Naive thymus-derived CD8-positive, alpha-beta T cell (primary cell): ENCODE measurements at regions not wholly inside any gene's neighbourhood (a gene's known extent, or its start where the extent isn't known, plus 50 kb on each side); places are given as distances from the start of the nearest gene placed in this dataset.
A peak's percentile ranks its signal among the peaks of the same experiment; 100 is the strongest.

Experiments used
- ATAC-seq, 2 donors: fragments of 150-1000 bp; cut with Tn5 transposase in 1 of 2; sonication (Bioruptor Pico), chemical (Tn5 transposase) in 1 of 2; 1 replicate in 1 of 2; 2 replicates in 1 of 2; pipeline ENCODE4 v1.10.0; 2021; ENCODE audit warnings: mild to moderate bottlenecking in 2 of 2, moderate library complexity in 2 of 2
- POLR2A ChIA-PET: fragments of 350-600 bp; sonication (Branson Sonifier 250); formaldehyde crosslinking; loops from one replicate; lab custom pipeline; 2021; ENCODE audit warnings: antibody characterized with exemption; lab: Charles Lee
- DNase-seq, 10 donors: peaks; one replicate each; pipeline versions ENCODE4 v3.0.0 to v3.0.0-alpha.2; 2020 to 2022
- H3K27ac Mint-ChIP-seq, 10 donors: one replicate each; pipeline ENCODE4 v1.8.0; 2020 to 2022; ENCODE audit warnings: mild to moderate bottlenecking in 10 of 10, mixed read lengths in 10 of 10, moderate library complexity in 4 of 10, inconsistent platforms in 1 of 10
- H3K27me3 Mint-ChIP-seq, 5 donors: one replicate each; pipeline ENCODE4 v1.8.0; 2021 to 2022; ENCODE audit warnings: mixed read lengths in 5 of 5
- H3K36me3 Mint-ChIP-seq, 3 donors: one replicate each; pipeline ENCODE4 v1.8.0; 2020 to 2022; ENCODE audit warnings: mixed read lengths in 3 of 3, mild to moderate bottlenecking in 2 of 3, inconsistent platforms in 1 of 3
- H3K4me1 Mint-ChIP-seq, 4 donors: one replicate each; pipeline ENCODE4 v1.8.0; 2021 to 2022; ENCODE audit warnings: mixed read lengths in 4 of 4
- H3K4me3 Mint-ChIP-seq, 10 donors: one replicate each; pipeline ENCODE4 v1.8.0; 2020 to 2022; ENCODE audit warnings: mild to moderate bottlenecking in 10 of 10, mixed read lengths in 10 of 10, moderate library complexity in 6 of 10, inconsistent platforms in 1 of 10
- H3K9me3 Mint-ChIP-seq, 9 donors: one replicate each; pipeline ENCODE4 v1.8.0; 2020 to 2022; ENCODE audit warnings: mixed read lengths in 9 of 9, mild to moderate bottlenecking in 3 of 9, inconsistent platforms in 1 of 9, moderate library complexity in 1 of 9

DNA sequence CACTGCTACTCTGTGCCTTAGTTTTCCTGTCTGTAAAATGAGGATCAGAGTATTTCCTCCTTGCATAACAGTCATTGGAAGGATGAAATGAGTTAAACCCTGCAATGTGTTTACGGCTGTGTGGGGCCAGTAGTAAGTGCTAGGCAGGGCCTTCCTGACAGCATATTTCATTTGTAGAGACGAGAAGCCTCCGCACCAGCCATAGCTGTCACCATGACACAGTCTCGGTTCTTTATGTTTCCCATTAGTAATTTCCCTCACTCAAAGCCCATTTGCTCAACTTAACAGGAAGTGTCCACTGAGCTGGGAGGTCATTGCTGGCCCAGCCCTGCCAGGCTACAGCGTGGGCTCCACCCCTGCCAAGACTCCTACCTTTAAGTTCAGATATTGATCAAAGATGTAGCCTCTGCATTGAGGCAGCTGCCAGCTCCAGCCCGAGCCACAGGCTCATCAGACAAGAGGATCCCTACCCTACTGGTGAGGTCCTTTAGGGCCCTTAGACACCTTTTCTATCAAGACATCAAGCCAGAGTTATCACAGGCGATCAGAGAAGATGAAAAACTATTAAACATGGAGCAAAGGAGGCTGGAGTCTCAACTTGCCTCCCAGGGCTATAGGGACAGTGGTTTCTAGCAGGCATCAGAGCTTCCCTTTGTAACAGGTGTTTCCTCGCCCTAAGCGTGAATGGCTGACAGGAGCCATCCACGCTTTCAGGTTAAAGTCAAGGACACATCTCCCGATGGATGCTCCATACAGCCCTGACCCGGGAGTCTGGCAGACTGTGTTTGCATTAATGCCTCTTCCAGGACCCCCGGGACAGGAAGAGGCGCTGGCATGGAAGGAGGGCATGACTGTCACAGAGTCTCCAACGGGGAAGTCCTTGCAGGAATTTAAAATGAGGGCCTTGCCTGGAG, 251.7 kb downstream of the NDUFA10 start:
- no peak for ATAC-seq
- POLR2A ChIA-PET = no interaction called here
- Mint-ChIP-seq H3K27me3 (peaks cover 0 to 10% (median 4%) of the 10 kb centered on the region in 5 donors), H3K36me3 (peaks cover 0 to 5% (median 0%) of the 10 kb centered on the region in 3 donors), H3K4me1 (peaks cover 0 to 2% (median 0%) of the 10 kb centered on the region in 4 donors), H3K27ac (no peak overlapping the region), H3K9me3 (peaks cover 0 to 23% (median 6%) of the 10 kb centered on the region in 9 donors), H3K4me3 (no peak overlapping the region)
- no peak for DNase-seq

DNA sequence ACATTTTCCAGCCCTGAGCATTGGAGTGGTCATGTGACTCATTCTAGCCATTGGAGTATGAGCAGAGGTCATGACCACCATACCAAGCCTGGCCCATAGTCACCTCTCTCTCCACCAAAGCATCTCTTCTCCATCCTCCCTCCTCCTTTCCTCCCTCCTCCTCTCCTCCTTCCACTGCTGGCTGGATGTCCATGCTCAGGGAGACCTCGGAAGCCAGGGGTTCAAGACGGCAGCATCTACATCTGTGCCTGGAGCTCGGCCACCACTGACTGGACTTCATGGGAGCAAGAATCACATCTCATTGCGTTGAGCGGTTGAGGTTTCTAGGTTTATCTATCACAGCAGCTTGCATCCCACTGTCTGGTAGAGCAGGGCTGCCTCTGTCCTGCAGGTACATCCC, 252.4 kb downstream of the NDUFA10 start:
- Mint-ChIP-seq H3K4me1 (peaks cover 0 to 2% (median 0%) of the 10 kb centered on the region in 4 donors), H3K36me3 (peaks cover 0 to 5% (median 0%) of the 10 kb centered on the region in 3 donors), H3K27me3 (peaks cover 0 to 10% (median 4%) of the 10 kb centered on the region in 5 donors), H3K4me3 (no peak overlapping the region), H3K9me3 (peaks cover 0 to 23% (median 6%) of the 10 kb centered on the region in 9 donors), H3K27ac (no peak overlapping the region)
- DNase-seq (peak in 1 of 10 donors; percentile 8), ATAC-seq (no peak)
- POLR2A ChIA-PET = no interaction called here

- POLR2A ChIA-PET = no interaction called here
- Mint-ChIP-seq H3K27me3 (peaks cover 0 to 10% (median 4%) of the 10 kb centered on the region in 5 donors), H3K4me3 (no peak overlapping the region), H3K36me3 (peaks cover 0 to 5% (median 0%) of the 10 kb centered on the region in 3 donors), H3K9me3 (peaks cover 0 to 23% (median 6%) of the 10 kb centered on the region in 9 donors), H3K4me1 (peaks cover 0 to 2% (median 0%) of the 10 kb centered on the region in 4 donors), H3K27ac (no peak overlapping the region)
- DNase-seq (no peak), ATAC-seq (no peak)
These were observed 254.9 kb downstream of the NDUFA10 start for GRCh38 chr2:239770246-239770639.

GRCh38 chr2:239769554-239770245, 255.4 kb downstream of the NDUFA10 start:
- DNase-seq = no peak
- Mint-ChIP-seq H3K27me3 (peaks cover 0 to 4% (median 2%) of the 10 kb centered on the region in 5 donors), H3K36me3 (peaks cover 0 to 5% (median 0%) of the 10 kb centered on the region in 3 donors), H3K4me3 (no peak overlapping the region), H3K9me3 (peaks cover 0 to 23% (median 6%) of the 10 kb centered on the region in 9 donors), H3K27ac (no peak overlapping the region), H3K4me1 (peaks cover 0 to 2% (median 0%) of the 10 kb centered on the region in 4 donors)
- no peak for ATAC-seq
- POLR2A ChIA-PET = no interaction called here

DNA sequence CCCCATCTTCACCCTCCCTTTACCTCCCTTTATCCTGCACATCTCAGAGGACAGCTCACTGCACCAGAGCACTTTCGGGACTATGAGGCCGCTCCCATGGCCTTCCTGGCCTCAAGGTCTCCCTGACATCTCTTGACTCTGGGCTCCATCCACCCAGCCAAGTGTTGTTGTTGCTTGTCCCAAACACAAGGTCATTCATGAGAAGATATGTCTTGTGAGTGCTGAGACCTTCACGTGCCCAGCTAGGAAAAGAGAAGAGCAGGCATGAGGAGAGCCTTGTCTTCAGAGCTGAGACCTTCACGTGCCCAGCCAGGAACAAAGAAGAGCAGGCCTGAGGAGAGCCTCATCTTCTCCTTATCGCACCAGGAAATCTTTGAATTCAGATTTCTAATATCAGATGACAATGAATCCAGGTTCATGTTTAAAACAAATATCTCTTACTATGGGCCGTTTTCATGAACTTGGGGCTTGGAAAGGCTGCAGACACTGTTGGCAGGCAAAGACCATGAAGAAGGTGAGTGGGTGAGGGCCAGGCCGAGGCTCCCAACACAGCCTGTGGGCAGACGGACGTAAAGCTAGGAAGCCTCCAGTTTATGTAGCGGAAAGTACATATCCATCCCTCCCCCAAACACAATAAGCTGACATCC, 256.1 kb downstream of the NDUFA10 start:
- Mint-ChIP-seq H3K4me3 (no peak overlapping the region), H3K9me3 (peaks cover 0 to 23% (median 6%) of the 10 kb centered on the region in 9 donors), H3K27ac (no peak overlapping the region), H3K27me3 (peaks cover 0 to 2% (median 0%) of the 10 kb centered on the region in 5 donors), H3K4me1 (peaks cover 0 to 2% (median 0%) of the 10 kb centered on the region in 4 donors), H3K36me3 (peaks cover 0 to 5% (median 0%) of the 10 kb centered on the region in 3 donors)
- POLR2A ChIA-PET = no interaction called here
- no peak for DNase-seq
- ATAC-seq = no peak

DNA sequence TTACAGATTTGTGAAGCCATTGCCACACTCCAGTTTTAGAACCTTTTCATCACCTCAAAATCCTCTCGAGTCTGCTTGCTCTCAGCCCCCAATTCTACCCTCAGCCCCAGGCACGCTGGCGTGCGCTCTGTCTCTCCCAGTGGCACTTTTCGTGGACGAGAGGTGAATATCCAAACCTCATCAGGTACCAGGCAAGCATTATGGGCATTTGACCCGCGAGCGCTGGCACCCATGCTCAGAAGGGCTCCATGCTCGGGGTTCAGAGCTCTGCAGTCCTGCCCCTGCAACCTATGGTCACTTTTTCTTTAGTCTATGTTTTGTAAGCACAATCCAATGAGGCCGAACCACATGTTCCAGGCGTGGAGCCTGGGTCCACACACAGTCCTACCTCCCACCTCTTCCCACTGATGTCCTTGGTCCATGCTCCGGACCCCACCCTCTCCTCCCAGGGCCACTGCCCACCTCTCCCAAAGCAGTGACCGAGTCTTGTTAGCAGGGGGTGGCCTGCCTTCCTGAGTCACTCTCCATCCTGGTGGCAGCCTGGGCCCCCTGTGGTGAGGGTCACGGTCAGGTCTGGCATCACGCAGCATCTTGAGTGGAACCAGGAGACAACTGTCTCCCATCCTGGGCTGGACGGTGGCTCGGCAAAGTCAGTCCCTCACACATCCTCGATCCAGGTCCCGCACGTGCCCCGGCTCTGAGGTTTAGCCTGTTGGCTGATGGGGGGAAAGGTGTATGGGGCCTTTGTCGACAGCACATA, 256.9 kb downstream of the NDUFA10 start:
- Mint-ChIP-seq H3K9me3 (peaks cover 0 to 20% (median 6%) of the 10 kb centered on the region in 9 donors), H3K27ac (no peak overlapping the region), H3K36me3 (peaks cover 0 to 5% (median 0%) of the 10 kb centered on the region in 3 donors), H3K4me3 (no peak overlapping the region), H3K27me3 (peaks cover 0 to 2% (median 0%) of the 10 kb centered on the region in 5 donors), H3K4me1 (peaks cover 0 to 2% (median 0%) of the 10 kb centered on the region in 4 donors)
- POLR2A ChIA-PET = no interaction called here
- DNase-seq (no peak), ATAC-seq (no peak)

- H3K27me3 Mint-ChIP-seq = peaks cover 0 to 2% (median 0%) of the 10 kb centered on the region in 5 donors
- peaks cover 0 to 13% (median 3%) of the 10 kb centered on the region in 9 donors for H3K9me3 Mint-ChIP-seq
- POLR2A ChIA-PET = no interaction called here
- H3K4me3 Mint-ChIP-seq = no peak overlapping the region
- ATAC-seq = no peak
- peaks cover 0 to 5% (median 0%) of the 10 kb centered on the region in 3 donors for H3K36me3 Mint-ChIP-seq
- H3K27ac Mint-ChIP-seq = no peak overlapping the region
- H3K4me1 Mint-ChIP-seq = peaks cover 0 to 2% (median 0%) of the 10 kb centered on the region in 4 donors
- DNase-seq = no peak
These were observed 257.9 kb downstream of the NDUFA10 start for GRCh38 chr2:239767021-239767905.

GRCh38 chr2:239765911-239766310, 259.2 kb downstream of the NDUFA10 start:
- ATAC-seq (no peak), DNase-seq (no peak)
- Mint-ChIP-seq H3K27ac (no peak overlapping the region), H3K4me1 (peaks cover 0 to 2% (median 0%) of the 10 kb centered on the region in 4 donors), H3K27me3 (peaks cover 0 to 2% (median 0%) of the 10 kb centered on the region in 5 donors), H3K36me3 (no peaks in the 10 kb centered on the region), H3K9me3 (peaks cover 0 to under 1% (median 0%) of the 10 kb centered on the region in 9 donors), H3K4me3 (no peak overlapping the region)
- POLR2A ChIA-PET = no interaction called here

DNA sequence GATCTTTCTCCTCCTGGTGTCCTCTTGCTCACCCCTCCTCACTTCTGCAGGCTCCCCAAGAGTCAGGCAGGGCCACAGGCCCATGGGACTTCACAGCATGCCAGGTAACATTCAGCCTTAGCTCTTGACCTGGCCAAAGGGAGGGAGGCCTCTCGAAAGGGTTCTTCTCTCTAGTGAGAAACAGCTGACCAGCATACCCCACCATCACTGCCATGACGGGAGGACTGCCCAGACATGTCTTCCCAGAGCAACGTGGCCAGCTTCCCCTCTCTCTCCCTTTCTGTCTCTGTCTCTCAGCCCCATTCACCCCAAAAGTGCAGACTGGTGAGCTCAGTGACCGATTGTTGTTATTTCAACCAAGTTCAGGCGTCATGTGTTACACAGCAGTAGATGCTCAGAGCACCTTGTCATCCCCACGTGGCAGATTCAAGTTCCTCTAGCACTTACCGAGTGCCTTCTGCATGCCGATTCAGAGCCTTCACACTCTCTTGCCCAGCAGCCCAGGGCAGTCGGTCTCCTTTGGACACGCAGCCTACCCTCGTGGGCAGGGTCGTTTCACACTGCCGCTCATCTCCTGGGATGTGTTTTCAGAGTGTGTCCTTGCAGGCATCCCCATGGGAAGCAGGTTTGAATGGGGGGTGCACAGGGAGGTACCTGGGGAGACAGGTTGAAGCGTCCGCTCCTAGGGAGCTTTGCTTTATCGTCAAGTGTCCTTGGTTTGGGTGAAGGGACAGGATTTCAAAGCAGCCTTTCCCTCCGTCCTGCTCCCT, 259.9 kb downstream of the NDUFA10 start:
- Mint-ChIP-seq H3K9me3 (peaks cover 0 to 4% (median 0%) of the 10 kb centered on the region in 9 donors), H3K36me3 (no peaks in the 10 kb centered on the region), H3K27me3 (peaks cover 0 to 2% (median 0%) of the 10 kb centered on the region in 5 donors), H3K4me1 (peaks cover 0 to 2% (median 0%) of the 10 kb centered on the region in 4 donors), H3K4me3 (no peak overlapping the region), H3K27ac (no peak overlapping the region)
- no peak for DNase-seq
- ATAC-seq = no peak
- POLR2A ChIA-PET = no interaction called here

- Mint-ChIP-seq H3K4me3 (no peak overlapping the region), H3K27ac (peak overlapping the region in 1 of 10 donors; percentile 23), H3K36me3 (no peaks in the 10 kb centered on the region), H3K27me3 (no peaks in the 10 kb centered on the region), H3K9me3 (peaks cover 0 to 4% (median 0%) of the 10 kb centered on the region in 9 donors), H3K4me1 (no peaks in the 10 kb centered on the region)
- ATAC-seq (no peak), DNase-seq (no peak)
- POLR2A ChIA-PET = no interaction called here
These were observed 261.6 kb downstream of the NDUFA10 start for GRCh38 chr2:239763433-239764097.
